Karpas-422 (cell line): ENCODE measurements at regions not wholly inside any gene's neighbourhood (a gene's known extent, or its start where the extent isn't known, plus 50 kb on each side); places are given as distances from the start of the nearest gene placed in this dataset.

Source experiments
- DNase-seq: peaks from one replicate; pipeline ENCODE4 v3.0.0-alpha.2; 2015
- H2AFZ ChIP-seq: fragments of 200-600 bp; sonication (generic); 2 replicates; pipeline ENCODE4 v1.6.1; 2014; ENCODE audit warnings: antibody characterized with exemption, low read length, mixed read lengths
- H3K27ac ChIP-seq: fragments of 200-600 bp; sonication (generic); 2 replicates; pipeline ENCODE4 v1.5.1; 2014; ENCODE audit warnings: mild to moderate bottlenecking, low read length, moderate library complexity
- H3K27me3 ChIP-seq: fragments of 200-600 bp; sonication (generic); 2 replicates; pipeline ENCODE4 v1.6.1; 2014; ENCODE audit warnings: low read length, mixed read lengths
- H3K36me3 ChIP-seq: fragments of 200-600 bp; sonication (generic); 2 replicates; pipeline ENCODE4 v1.6.1; 2014; ENCODE audit warnings: low read length, mixed read lengths; ENCODE audit not compliant: insufficient read depth
- H3K4me1 ChIP-seq: fragments of 200-600 bp; sonication (generic); 2 replicates; pipeline ENCODE4 v1.6.1; 2014; ENCODE audit warnings: mild to moderate bottlenecking, low read length, mixed read lengths
- H3K4me2 ChIP-seq: fragments of 200-600 bp; sonication (generic); 2 replicates; pipeline ENCODE4 v1.6.1; 2014; ENCODE audit warnings: low read length, low read depth, mild to moderate bottlenecking; ENCODE audit not compliant: poor library complexity, severe bottlenecking
- H3K4me3 ChIP-seq: fragments of 200-600 bp; sonication (generic); 2 replicates; pipeline ENCODE4 v1.5.1; 2014; ENCODE audit warnings: mild to moderate bottlenecking, antibody characterized with exemption, low read length, mixed read lengths
- H3K79me2 ChIP-seq: fragments of 200-600 bp; sonication (generic); 2 replicates; pipeline ENCODE4 v1.6.1; 2014; ENCODE audit warnings: mild to moderate bottlenecking, low read length, mixed read lengths
- H3K9ac ChIP-seq: fragments of 200-600 bp; sonication (generic); 2 replicates; pipeline ENCODE4 v1.6.0; 2014; ENCODE audit warnings: low read length
- H3K9me2 ChIP-seq: fragments of 200-600 bp; sonication (generic), shearing (Covaris generic); replicated peaks from 2 replicates; pipeline ENCODE4 v1.6.0; 2014; ENCODE audit warnings: mild to moderate bottlenecking, low read length, moderate library complexity; ENCODE audit not compliant: insufficient read depth
- H3K9me3 ChIP-seq: fragments of 300-700, 200-600 bp; sonication (generic); 2 replicates; pipeline ENCODE4 v1.6.1; 2014; ENCODE audit warnings: low read length, mixed read lengths
- H4K20me1 ChIP-seq: fragments of 200-600 bp; sonication (generic); 2 replicates; pipeline ENCODE4 v1.6.1; 2014; ENCODE audit warnings: mild to moderate bottlenecking, antibody characterized with exemption, low read length, low read depth; ENCODE audit not compliant: insufficient read depth

DNA sequence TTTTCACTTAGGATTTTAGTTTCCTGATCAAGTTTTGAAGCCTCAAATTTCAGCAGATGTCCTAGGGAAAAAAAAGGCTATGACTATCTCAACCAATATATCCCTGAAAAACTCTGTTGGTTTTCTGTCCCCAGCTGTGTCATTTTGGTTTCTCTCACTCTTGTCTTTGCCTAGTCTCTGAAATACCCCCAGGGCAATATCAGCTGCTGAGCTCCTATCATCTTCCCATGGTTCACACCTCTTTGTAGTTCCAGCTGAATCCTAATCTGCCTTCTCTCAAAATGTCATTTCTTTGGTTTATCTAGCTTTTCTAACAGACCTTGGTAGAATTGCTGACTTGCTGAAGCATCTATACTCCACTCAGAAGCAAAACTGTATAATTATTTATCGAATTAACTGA is 2370.5 kb downstream of the ARAP2 start:
- Histone ChIP-seq H3K9me3 (peaks cover 28% of the 10 kb centered on the region), H3K4me2 (no peak overlapping the region), H3K36me3 (no peaks in the 10 kb centered on the region), H3K4me1 (no peaks in the 10 kb centered on the region), H2AFZ (no peak overlapping the region), H3K9ac (no peak overlapping the region), H4K20me1 (no peaks in the 10 kb centered on the region), H3K27ac (no peak overlapping the region), H3K79me2 (no peaks in the 10 kb centered on the region), H3K9me2 (no peaks in the 10 kb centered on the region), H3K4me3 (no peak overlapping the region), H3K27me3 (no peaks in the 10 kb centered on the region)
- no peak for DNase-seq

DNA sequence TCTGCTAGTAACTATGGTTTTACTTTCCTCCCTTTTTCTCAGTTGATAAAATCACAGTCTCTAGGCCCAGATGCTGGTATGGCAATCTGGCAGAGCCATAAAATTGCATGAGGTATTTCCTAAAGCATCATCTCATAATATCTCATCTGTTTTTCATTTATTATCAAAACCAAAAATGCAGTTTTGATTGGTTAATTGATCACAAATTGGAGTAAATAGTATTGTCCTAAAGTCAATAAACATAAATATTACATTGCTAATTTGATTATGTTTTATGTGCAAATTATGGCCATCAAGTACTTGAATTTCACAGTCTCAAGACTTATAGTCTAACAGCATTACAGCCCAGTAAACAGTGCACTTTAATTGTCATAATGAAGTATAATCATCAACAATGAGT is 2365.6 kb downstream of the ARAP2 start:
- Histone ChIP-seq H3K27me3 (no peaks in the 10 kb centered on the region), H4K20me1 (no peaks in the 10 kb centered on the region), H3K36me3 (no peaks in the 10 kb centered on the region), H3K4me1 (no peaks in the 10 kb centered on the region), H3K27ac (no peak overlapping the region), H3K9me3 (peaks cover 28% of the 10 kb centered on the region), H3K9me2 (no peaks in the 10 kb centered on the region), H3K9ac (no peak overlapping the region), H3K4me2 (no peak overlapping the region), H3K4me3 (no peak overlapping the region), H3K79me2 (no peaks in the 10 kb centered on the region), H2AFZ (no peak overlapping the region)
- no peak for DNase-seq

DNA sequence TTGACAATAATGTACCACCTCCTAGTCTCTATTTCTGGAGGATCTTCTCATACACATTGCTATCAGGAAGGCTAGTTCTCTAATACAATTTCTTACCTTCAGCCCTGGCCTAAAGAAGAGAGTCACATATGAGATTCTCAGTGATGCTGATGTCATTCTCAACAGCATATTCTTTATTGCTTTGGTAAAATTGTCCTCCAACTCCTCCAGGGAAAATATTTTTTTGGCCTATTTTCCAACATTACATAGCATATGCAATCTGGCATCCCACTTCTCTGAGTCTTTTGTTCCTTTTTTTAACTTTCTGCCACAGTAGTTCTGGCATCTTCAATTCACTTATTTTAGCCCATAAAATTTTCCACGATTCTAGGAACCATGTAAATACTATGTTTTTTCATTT is 2363.1 kb downstream of the ARAP2 start:
- no peaks in the 10 kb centered on the region for H3K4me1 ChIP-seq
- H3K9me2 ChIP-seq = no peaks in the 10 kb centered on the region
- H4K20me1 ChIP-seq = no peaks in the 10 kb centered on the region
- H3K9ac ChIP-seq = no peak overlapping the region
- no peak for DNase-seq
- no peaks in the 10 kb centered on the region for H3K27me3 ChIP-seq
- H2AFZ ChIP-seq = no peak overlapping the region
- H3K79me2 ChIP-seq = no peaks in the 10 kb centered on the region
- no peaks in the 10 kb centered on the region for H3K36me3 ChIP-seq
- H3K9me3 ChIP-seq = peaks cover 21% of the 10 kb centered on the region
- no peak overlapping the region for H3K27ac ChIP-seq
- H3K4me3 ChIP-seq = no peak overlapping the region
- no peak overlapping the region for H3K4me2 ChIP-seq

- H3K9ac ChIP-seq = no peak overlapping the region
- no peak overlapping the region for H3K4me3 ChIP-seq
Observed at GRCh38 chr4:33882246-33882990, 2361.9 kb downstream of the ARAP2 start.

DNA sequence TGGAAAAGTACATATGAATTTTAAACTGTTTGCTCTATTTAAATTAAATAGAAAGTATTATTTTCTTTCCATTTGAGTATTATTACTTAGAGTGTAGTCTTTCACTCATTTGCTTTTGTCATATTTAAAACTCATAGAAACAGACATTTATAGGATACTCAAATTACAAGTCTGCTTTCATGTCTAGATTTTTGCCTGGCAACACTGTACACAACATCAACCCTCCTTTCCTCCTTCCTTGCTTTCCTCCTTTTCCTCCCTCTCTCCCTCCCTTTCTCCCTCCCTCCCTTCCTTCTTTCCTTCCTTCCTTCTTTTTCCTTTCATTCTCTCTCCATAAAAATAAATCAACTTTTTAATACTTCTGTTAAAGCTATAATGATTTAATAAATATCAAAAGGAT is 2361.2 kb downstream of the ARAP2 start:
- no peaks in the 10 kb centered on the region for H3K9me2 ChIP-seq
- H3K79me2 ChIP-seq = no peaks in the 10 kb centered on the region
- no peak overlapping the region for H3K27ac ChIP-seq
- no peak overlapping the region for H3K4me3 ChIP-seq
- no peaks in the 10 kb centered on the region for H3K27me3 ChIP-seq
- no peaks in the 10 kb centered on the region for H3K36me3 ChIP-seq
- H4K20me1 ChIP-seq = no peaks in the 10 kb centered on the region
- no peak for DNase-seq
- H3K4me1 ChIP-seq = no peaks in the 10 kb centered on the region
- H3K4me2 ChIP-seq = no peak overlapping the region
- no peak overlapping the region for H3K9ac ChIP-seq
- peaks cover 13% of the 10 kb centered on the region for H3K9me3 ChIP-seq
- no peak overlapping the region for H2AFZ ChIP-seq

More at GRCh38 chr4:33882246-33882990, 2361.9 kb downstream of the ARAP2 start:
- no peaks in the 10 kb centered on the region for H3K9me2 ChIP-seq
- no peaks in the 10 kb centered on the region for H3K79me2 ChIP-seq
- peaks cover 14% of the 10 kb centered on the region for H3K9me3 ChIP-seq
- no peaks in the 10 kb centered on the region for H3K27me3 ChIP-seq
- H2AFZ ChIP-seq = no peak overlapping the region
- no peak for DNase-seq
- no peak overlapping the region for H3K4me2 ChIP-seq
- no peak overlapping the region for H3K27ac ChIP-seq
- H4K20me1 ChIP-seq = no peaks in the 10 kb centered on the region
- H3K36me3 ChIP-seq = no peaks in the 10 kb centered on the region
- H3K4me1 ChIP-seq = no peaks in the 10 kb centered on the region

- DNase-seq = no peak
- H3K4me1 ChIP-seq = no peaks in the 10 kb centered on the region
- no peaks in the 10 kb centered on the region for H3K27me3 ChIP-seq
- no peak overlapping the region for H2AFZ ChIP-seq
- H4K20me1 ChIP-seq = no peaks in the 10 kb centered on the region
- H3K9me2 ChIP-seq = no peaks in the 10 kb centered on the region
- peaks cover 9% of the 10 kb centered on the region for H3K9me3 ChIP-seq
- H3K79me2 ChIP-seq = no peaks in the 10 kb centered on the region
- H3K4me2 ChIP-seq = no peak overlapping the region
- H3K9ac ChIP-seq = no peak overlapping the region
- H3K36me3 ChIP-seq = no peaks in the 10 kb centered on the region
- H3K4me3 ChIP-seq = no peak overlapping the region
- no peak overlapping the region for H3K27ac ChIP-seq
Observed at GRCh38 chr4:33886356-33886755, 2358.0 kb downstream of the ARAP2 start.

DNA sequence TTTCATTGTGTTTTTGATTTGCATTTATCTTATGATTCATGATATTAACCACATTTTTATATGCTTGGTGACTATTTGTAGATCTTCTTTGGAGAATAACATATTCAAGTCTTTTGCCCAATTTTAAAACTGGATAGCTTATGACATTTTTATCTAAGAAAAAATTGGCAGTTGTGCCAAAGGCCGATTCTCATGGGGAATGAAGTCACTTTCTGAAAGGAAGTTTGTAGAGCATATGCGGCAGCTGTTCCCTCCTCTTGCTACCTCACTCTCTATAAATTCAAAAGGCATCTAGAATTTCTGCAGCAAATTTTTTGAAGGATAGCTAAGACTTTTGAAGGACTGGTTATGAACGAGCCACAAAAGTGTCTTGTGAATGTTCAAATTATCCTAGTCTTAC is 2353.5 kb downstream of the ARAP2 start:
- H3K36me3 ChIP-seq = no peaks in the 10 kb centered on the region
- peaks cover 14% of the 10 kb centered on the region for H3K9me3 ChIP-seq
- no peaks in the 10 kb centered on the region for H3K79me2 ChIP-seq
- H3K4me1 ChIP-seq = no peaks in the 10 kb centered on the region
- no peak overlapping the region for H2AFZ ChIP-seq
- H3K9ac ChIP-seq = no peak overlapping the region
- H3K27ac ChIP-seq = no peak overlapping the region
- H3K4me2 ChIP-seq = no peak overlapping the region
- H3K4me3 ChIP-seq = no peak overlapping the region
- H3K27me3 ChIP-seq = no peaks in the 10 kb centered on the region
- DNase-seq = no peak
- no peaks in the 10 kb centered on the region for H3K9me2 ChIP-seq
- H4K20me1 ChIP-seq = no peaks in the 10 kb centered on the region

GRCh38 chr4:33911959-33912358 is 2332.4 kb downstream of the ARAP2 start:
- Histone ChIP-seq H3K4me3 (no peak overlapping the region), H3K27me3 (no peaks in the 10 kb centered on the region), H3K4me2 (no peak overlapping the region), H3K4me1 (no peaks in the 10 kb centered on the region), H2AFZ (no peak overlapping the region), H3K27ac (no peak overlapping the region), H3K9me2 (no peaks in the 10 kb centered on the region), H3K9ac (no peak overlapping the region), H3K9me3 (peaks cover 62% of the 10 kb centered on the region), H3K36me3 (no peaks in the 10 kb centered on the region), H4K20me1 (no peaks in the 10 kb centered on the region), H3K79me2 (no peaks in the 10 kb centered on the region)
- DNase-seq = no peak
